Keratinocyte (primary cell): ENCODE measurements at regions not wholly inside any gene's neighbourhood (a gene's known extent, or its start where the extent isn't known, plus 50 kb on each side); places are given as distances from the start of the nearest gene placed in this dataset.

ENCODE experiments used
- DNase-seq: peaks from one replicate; pipeline ENCODE4 v3.0.0-alpha.2; 2011; ENCODE audit warnings: low read depth, missing footprints, low spot score
- FAIRE-seq: peaks from 2 replicates; lab custom pipeline; 2011; peaks lifted over from hg19 to GRCh38; lab: Jason Lieb, UNC
- H2AFZ ChIP-seq: 2 replicates; pipeline ENCODE4 v1.6.0; 2012; ENCODE audit warnings: low read length, control low read depth, inconsistent platforms; ENCODE audit not compliant: control insufficient read depth
- H3K27ac ChIP-seq: 2 replicates; pipeline ENCODE4 v1.5.1; 2011; ENCODE audit warnings: low read length; ENCODE audit not compliant: control insufficient read depth, insufficient read depth
- H3K27me3 ChIP-seq: 3 replicates; pipeline ENCODE4 v1.6.0; 2011; ENCODE audit warnings: low read length; ENCODE audit not compliant: control insufficient read depth, insufficient read depth; ENCODE audit errors: extremely low read depth
- H3K36me3 ChIP-seq, 2 experiments: 2 replicates in 1 of 2; 3 replicates in 1 of 2; pipeline ENCODE4 v1.5.1; 2011; ENCODE audit warnings: low read length in 2 of 2, mild to moderate bottlenecking in 1 of 2; ENCODE audit not compliant: control insufficient read depth in 2 of 2, insufficient read depth in 2 of 2; ENCODE audit errors: extremely low read depth in 1 of 2
- H3K4me1 ChIP-seq: 3 replicates; pipeline ENCODE4 v1.5.1; 2011; ENCODE audit warnings: low read length; ENCODE audit not compliant: control insufficient read depth, insufficient read depth; ENCODE audit errors: extremely low read depth
- H3K4me2 ChIP-seq: 3 replicates; pipeline ENCODE4 v1.6.0; 2011; ENCODE audit warnings: low read depth, low read length; ENCODE audit not compliant: control insufficient read depth, insufficient read depth; ENCODE audit errors: extremely low read depth
- H3K4me3 ChIP-seq, 3 experiments: fragments of 200-600 bp in 1 of 3; sonication (generic) in 1 of 3; 2 replicates in 2 of 3; 3 replicates in 1 of 3; pipeline ENCODE4 v1.5.1; 2011 to 2016; ENCODE audit warnings: low read length in 3 of 3, mild to moderate bottlenecking in 3 of 3, control low read depth in 2 of 3, inconsistent platforms in 1 of 3, low read depth in 1 of 3, mixed read lengths in 1 of 3, mixed run types in 1 of 3, moderate library complexity in 1 of 3; ENCODE audit not compliant: control insufficient read depth in 2 of 3, insufficient read depth in 2 of 3; ENCODE audit errors: extremely low read depth in 1 of 3
- H3K79me2 ChIP-seq: 2 replicates; pipeline ENCODE4 v1.6.0; 2012; ENCODE audit warnings: low read length; ENCODE audit not compliant: control insufficient read depth, insufficient read depth
- H3K9ac ChIP-seq: 3 replicates; pipeline ENCODE4 v1.6.0; 2011; ENCODE audit warnings: low read length; ENCODE audit not compliant: control insufficient read depth, insufficient read depth; ENCODE audit errors: extremely low read depth
- H3K9me1 ChIP-seq: 3 replicates; pipeline ENCODE4 v1.6.0; 2011; ENCODE audit warnings: low read length; ENCODE audit not compliant: control insufficient read depth, insufficient read depth; ENCODE audit errors: extremely low read depth
- H3K9me3 ChIP-seq: 2 replicates; pipeline ENCODE4 v1.5.1; 2012; ENCODE audit warnings: low read depth, low read length; ENCODE audit not compliant: control insufficient read depth
- H4K20me1 ChIP-seq: 3 replicates; pipeline ENCODE4 v1.6.0; 2011; ENCODE audit warnings: low read length; ENCODE audit not compliant: control insufficient read depth, insufficient read depth; ENCODE audit errors: extremely low read depth
- CTCF ChIP-seq, 3 experiments: IDR thresholded peaks in 1 of 3; conservative IDR thresholded peaks in 1 of 3; optimal IDR thresholded peaks in 1 of 3; 2 replicates in 2 of 3; 3 replicates in 1 of 3; pipeline versions ENCODE3 to v1.5.1; 2011; ENCODE audit warnings: low read length in 3 of 3, mild to moderate bottlenecking in 3 of 3, moderate library complexity in 2 of 3, control low read depth in 1 of 3, inconsistent platforms in 1 of 3; ENCODE audit not compliant: insufficient read depth in 2 of 3; ENCODE audit errors: extremely low read depth in 1 of 3
- EZH2 ChIP-seq: IDR thresholded peaks from one replicate; pipeline ENCODE4 v1.6.1; 2012; ENCODE audit warnings: inconsistent platforms, mild to moderate bottlenecking, low read length, moderate library complexity
- dilution Hi-C: fragments of 300-500 bp; cut with MboI; formaldehyde crosslinking; loops from one replicate; pipeline ENCODE4 v1.7.0; 2020; ENCODE audit warnings: low sequenced_read_pairs; ENCODE audit not compliant: extremely low pct_ligation_motif_present

- Histone ChIP-seq H3K27me3 (no peaks in the 10 kb centered on the region), H3K27ac (no peak overlapping the region), H3K4me1 (peaks cover 20% of the 10 kb centered on the region), H3K4me2 (no peak overlapping the region), H2AFZ (no peak overlapping the region), H4K20me1 (no peaks in the 10 kb centered on the region), H3K9me3 (no peaks in the 10 kb centered on the region), H3K4me3 (no peak overlapping the region), H3K36me3 (no peaks in the 10 kb centered on the region), H3K9ac (no peak overlapping the region), H3K79me2 (no peaks in the 10 kb centered on the region), H3K9me1 (no peaks in the 10 kb centered on the region)
- dilution Hi-C loops: no loop called here
- no peak for DNase-seq
- FAIRE-seq: no peak
- no peak for TF ChIP-seq EZH2
- no peak for TF ChIP-seq CTCF (optimal IDR thresholded peaks at IDR 0.05 in 1 of 3, IDR thresholded peaks at IDR 0.05 in 1 of 3, conservative IDR thresholded peaks at IDR 0.05 in 1 of 3; ENCODE audit: extremely low read depth in 1 of 3, insufficient read depth in 2 of 3, low read length in 3 of 3)
These were observed 165.9 kb downstream of the POLR2M start for GRCh38 chr15:57872281-57873030.

GRCh38 chr15:57873564-57874209 lies 167.2 kb downstream of the POLR2M start:
- H3K4me2 ChIP-seq: peak overlapping the region; percentile 42
- no peaks in the 10 kb centered on the region for H3K9me1 ChIP-seq
- H3K79me2 ChIP-seq: no peaks in the 10 kb centered on the region
- H2AFZ ChIP-seq: no peak overlapping the region
- no peak overlapping the region for H3K9ac ChIP-seq
- no peaks in the 10 kb centered on the region for H3K9me3 ChIP-seq
- dilution Hi-C loops: no loop called here
- peak; percentile 72 for FAIRE-seq
- no peak overlapping the region for H3K4me3 ChIP-seq
- H3K27ac ChIP-seq: no peak overlapping the region
- H3K4me1 ChIP-seq: peaks cover 20% of the 10 kb centered on the region
- H3K36me3 ChIP-seq: no peaks in the 10 kb centered on the region
- DNase-seq: no peak
- no peaks in the 10 kb centered on the region for H3K27me3 ChIP-seq
- H4K20me1 ChIP-seq: no peaks in the 10 kb centered on the region
- TF ChIP-seq EZH2: no peak
- no peak for TF ChIP-seq CTCF (optimal IDR thresholded peaks at IDR 0.05 in 1 of 3, IDR thresholded peaks at IDR 0.05 in 1 of 3, conservative IDR thresholded peaks at IDR 0.05 in 1 of 3; ENCODE audit: extremely low read depth in 1 of 3, insufficient read depth in 2 of 3, low read length in 3 of 3)
